MCF 10A (cell line): ENCODE measurements at regions not wholly inside any gene's neighbourhood (a gene's known extent, or its start where the extent isn't known, plus 50 kb on each side); places are given as distances from the start of the nearest gene placed in this dataset.

Experiments
- BruUV-seq: library from RNA; stranded (reverse); fragments of 400-500 nt; replicated peaks from 2 replicates; lab custom pipeline; 2021; lab: Mats Ljungman, UMichigan
- CTCF ChIA-PET: fragments of 300-600 bp; sonication (Branson Sonifier 250); formaldehyde crosslinking; extraction: SDS; loops from one replicate; lab custom pipeline; 2021; ENCODE audit warnings: antibody characterized with exemption, inconsistent platforms; lab: Yijun Ruan, JAX
- POLR2A ChIA-PET: fragments of 300-600, 350-650 bp; sonication (Branson Sonifier 250); formaldehyde crosslinking; extraction: SDS; loops from one replicate; lab custom pipeline; 2020; ENCODE audit warnings: antibody characterized with exemption, inconsistent platforms; lab: Yijun Ruan, JAX
- DNase-seq: peaks from one replicate; pipeline ENCODE4 v3.0.0-alpha.2; 2018; ENCODE audit not compliant: unreplicated experiment
- H3K27ac Mint-ChIP-seq: one replicate; pipeline ENCODE4 v1.8.0; 2022; ENCODE audit warnings: mild to moderate bottlenecking, low read depth, mixed read lengths; ENCODE audit not compliant: unreplicated experiment
- H3K27me3 Mint-ChIP-seq: one replicate; pipeline ENCODE4 v1.8.0; 2022; ENCODE audit warnings: mixed read lengths; ENCODE audit not compliant: insufficient read depth, unreplicated experiment
- H3K36me3 Mint-ChIP-seq: one replicate; pipeline ENCODE4 v1.8.0; 2022; ENCODE audit warnings: mild to moderate bottlenecking, moderate library complexity, mixed read lengths; ENCODE audit not compliant: insufficient read depth, unreplicated experiment
- H3K4me1 Mint-ChIP-seq: one replicate; pipeline ENCODE4 v1.8.0; 2022; ENCODE audit warnings: mixed read lengths; ENCODE audit not compliant: insufficient read depth, unreplicated experiment
- H3K4me3 Mint-ChIP-seq: one replicate; pipeline ENCODE4 v1.8.0; 2022; ENCODE audit warnings: mild to moderate bottlenecking, moderate library complexity, mixed read lengths; ENCODE audit not compliant: unreplicated experiment
- H3K9me3 Mint-ChIP-seq: one replicate; pipeline ENCODE4 v1.8.0; 2022; ENCODE audit warnings: mixed read lengths; ENCODE audit not compliant: unreplicated experiment
- CTCF ChIP-seq: fragments of 200-600 bp; IDR thresholded peaks from one replicate; pipeline ENCODE4 v1.8.0; 2022; ENCODE audit warnings: antibody characterized with exemption, mild to moderate bottlenecking; ENCODE audit not compliant: unreplicated experiment
- intact Hi-C: fragments of 100-400 bp; cut with micrococcal nuclease; formaldehyde crosslinking; loops from 2 replicates; pipeline ENCODE4 v1.14.1; 2022

- intact Hi-C loops, result no loop called here
- DNase-seq, result peak; percentile 79
- Mint-ChIP-seq H3K4me1 (peaks cover 23% of the 10 kb centered on the region), H3K36me3 (no peaks in the 10 kb centered on the region), H3K9me3 (no peaks in the 10 kb centered on the region), H3K27ac (peak overlapping the region; percentile 72), H3K27me3 (no peaks in the 10 kb centered on the region), H3K4me3 (no peak overlapping the region)
- ChIA-PET CTCF (interaction anchor here (0.6 kb wide), 1 partner anchor 199 kb away, joined by 3 read pairs; no protein-coding TSS in a partner anchor), POLR2A (interaction anchor here (0.7 kb wide), 1 partner anchor 35 kb away, joined by 3 read pairs; no protein-coding TSS in a partner anchor)
- TF ChIP-seq CTCF, result no peak
- BruUV-seq, result no TSS peak
These were observed 368.9 kb upstream of the JARID2 start for GRCh38 chr6:14876778-14877613.

GRCh38 chr6:14877758-14878157 is 368.1 kb upstream of the JARID2 start:
- intact Hi-C loops, result no loop called here
- no TSS peak for BruUV-seq
- H3K36me3 Mint-ChIP-seq, result no peaks in the 10 kb centered on the region
- CTCF ChIA-PET, result no interaction called here
- H3K9me3 Mint-ChIP-seq, result no peaks in the 10 kb centered on the region
- TF ChIP-seq CTCF, result no peak
- H3K27ac Mint-ChIP-seq, result peak overlapping the region; percentile 72
- H3K27me3 Mint-ChIP-seq, result no peaks in the 10 kb centered on the region
- DNase-seq, result no peak
- peaks cover 30% of the 10 kb centered on the region for H3K4me1 Mint-ChIP-seq
- POLR2A ChIA-PET, result interaction anchor here (0.7 kb wide), 2 partner anchors 34 to 607 kb away, joined by 3 read pairs; no protein-coding TSS in a partner anchor
- H3K4me3 Mint-ChIP-seq, result no peak overlapping the region

- ChIA-PET CTCF (no interaction called here), POLR2A (no interaction called here)
- Mint-ChIP-seq H3K27ac (no peak overlapping the region), H3K27me3 (no peaks in the 10 kb centered on the region), H3K36me3 (no peaks in the 10 kb centered on the region), H3K4me1 (peaks cover 34% of the 10 kb centered on the region), H3K9me3 (no peaks in the 10 kb centered on the region), H3K4me3 (no peak overlapping the region)
- no peak for DNase-seq
- no TSS peak for BruUV-seq
- intact Hi-C loops, result no loop called here
- no peak for TF ChIP-seq CTCF
These were observed 365.8 kb upstream of the JARID2 start for GRCh38 chr6:14880052-14880451.

GRCh38 chr6:14880677-14881076 is 365.2 kb upstream of the JARID2 start:
- no TSS peak for BruUV-seq
- no peak for TF ChIP-seq CTCF
- Mint-ChIP-seq H3K27me3 (no peaks in the 10 kb centered on the region), H3K4me3 (no peak overlapping the region), H3K36me3 (peaks cover under 1% of the 10 kb centered on the region), H3K27ac (no peak overlapping the region), H3K9me3 (no peaks in the 10 kb centered on the region), H3K4me1 (peaks cover 34% of the 10 kb centered on the region)
- ChIA-PET CTCF (no interaction called here), POLR2A (interaction anchor here (0.6 to 0.7 kb wide), 2 partner anchors 14 to 45 kb away, joined by 3 read pairs; no protein-coding TSS in a partner anchor)
- intact Hi-C loops, result no loop called here
- no peak for DNase-seq
